ENCODE measurements at regions not wholly inside any gene's neighbourhood (a gene's known extent, or its start where the extent isn't known, plus 50 kb on each side); places are given as distances from the start of the nearest gene placed in this dataset.

GRCh38 chr9:85213650-85214607, 527.8 kb downstream of the AGTPBP1 start:
- H3K27me3 ChIP-seq (replicated peaks; ENCODE audit: insufficient read depth, low read depth, low read length, poor library complexity), result no peaks in the 10 kb centered on the region
- POLR2A ChIA-PET (ENCODE audit: low non-redundant PET), result no interaction called here
- no TSS peak for BruUV-seq (replicated peaks)

DNA sequence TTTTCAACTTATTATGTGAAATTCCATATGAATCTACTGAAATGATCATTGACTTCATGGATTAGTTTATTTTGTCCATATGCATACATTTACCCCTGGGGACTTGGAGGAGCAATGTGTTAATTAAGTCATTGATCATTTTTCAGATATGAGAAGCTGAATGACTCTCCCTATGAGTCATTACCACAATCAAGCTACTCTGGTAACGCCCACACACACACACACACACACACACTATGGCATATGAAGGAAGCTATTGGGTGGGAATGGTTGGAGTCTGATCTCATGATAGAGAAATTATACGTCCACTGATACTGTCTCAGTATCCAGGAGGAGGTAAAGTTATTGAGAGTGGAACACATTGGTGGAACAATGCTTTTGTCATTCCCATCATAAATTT, 528.9 kb downstream of the AGTPBP1 start:
- no TSS peak for BruUV-seq (replicated peaks)
- ChIA-PET CTCF (no interaction called here), POLR2A (ENCODE audit: low non-redundant PET) (no interaction called here)
- no peaks in the 10 kb centered on the region for H3K36me3 ChIP-seq (ENCODE audit: insufficient read depth, low read length, poor library complexity, severe bottlenecking)
- DNase-seq (ENCODE audit: low spot score), result peak; percentile 33
- intact Hi-C loops (cut with micrococcal nuclease; ENCODE audit: unreplicated experiment), result no loop called here
- no peak overlapping the region for H3K4me3 ChIP-seq (ENCODE audit: low read depth, low read length, poor library complexity, severe bottlenecking)
- no peaks in the 10 kb centered on the region for H3K9me3 ChIP-seq (ENCODE audit: low read depth, low read length, poor library complexity, severe bottlenecking)
- TF ChIP-seq CTCF (conservative IDR thresholded peaks at IDR 0.05; ENCODE audit: low read depth, low read length), result no peak
- no peak for TF ChIP-seq EZH2 (IDR thresholded peaks at IDR 0.05; ENCODE audit: borderline replicate concordance, low read depth, low read length, poor library complexity, severe bottlenecking)
- H3K27me3 ChIP-seq (replicated peaks; ENCODE audit: insufficient read depth, low read depth, low read length, poor library complexity), result no peaks in the 10 kb centered on the region
- H3K4me1 ChIP-seq (ENCODE audit: insufficient read depth, low read length, poor library complexity, severe bottlenecking), result no peaks in the 10 kb centered on the region
- H3K27ac ChIP-seq (ENCODE audit: low read depth, low read length, poor library complexity, severe bottlenecking), result no peak overlapping the region

More at GRCh38 chr9:85213650-85214607, 527.8 kb downstream of the AGTPBP1 start:
- CTCF ChIA-PET, result no interaction called here
- Histone ChIP-seq H3K27ac (ENCODE audit: low read depth, low read length, poor library complexity, severe bottlenecking) (no peak overlapping the region), H3K4me3 (ENCODE audit: low read depth, low read length, poor library complexity, severe bottlenecking) (no peak overlapping the region), H3K36me3 (ENCODE audit: insufficient read depth, low read length, poor library complexity, severe bottlenecking) (no peaks in the 10 kb centered on the region), H3K9me3 (ENCODE audit: low read depth, low read length, poor library complexity, severe bottlenecking) (no peaks in the 10 kb centered on the region), H3K4me1 (ENCODE audit: insufficient read depth, low read length, poor library complexity, severe bottlenecking) (no peaks in the 10 kb centered on the region)
- no peak for DNase-seq (ENCODE audit: low spot score)
- TF ChIP-seq EZH2 (IDR thresholded peaks at IDR 0.05; ENCODE audit: borderline replicate concordance, low read depth, low read length, poor library complexity, severe bottlenecking), result no peak
- no peak for TF ChIP-seq CTCF (conservative IDR thresholded peaks at IDR 0.05; ENCODE audit: low read depth, low read length)
- intact Hi-C loops (cut with micrococcal nuclease; ENCODE audit: unreplicated experiment), result no loop called here

GRCh38 chr9:85212209-85212608, 529.5 kb downstream of the AGTPBP1 start:
- no peak for DNase-seq (ENCODE audit: low spot score)
- H3K4me3 ChIP-seq (ENCODE audit: low read depth, low read length, poor library complexity, severe bottlenecking), result no peak overlapping the region
- BruUV-seq (replicated peaks), result no TSS peak
- no peak overlapping the region for H3K27ac ChIP-seq (ENCODE audit: low read depth, low read length, poor library complexity, severe bottlenecking)
- no peak for TF ChIP-seq EZH2 (IDR thresholded peaks at IDR 0.05; ENCODE audit: borderline replicate concordance, low read depth, low read length, poor library complexity, severe bottlenecking)
- TF ChIP-seq CTCF (conservative IDR thresholded peaks at IDR 0.05; ENCODE audit: low read depth, low read length), result no peak
- CTCF ChIA-PET, result no interaction called here
- intact Hi-C loops (cut with micrococcal nuclease; ENCODE audit: unreplicated experiment), result no loop called here
- H3K36me3 ChIP-seq (ENCODE audit: insufficient read depth, low read length, poor library complexity, severe bottlenecking), result no peaks in the 10 kb centered on the region
- no peaks in the 10 kb centered on the region for H3K27me3 ChIP-seq (replicated peaks; ENCODE audit: insufficient read depth, low read depth, low read length, poor library complexity)
- no peaks in the 10 kb centered on the region for H3K9me3 ChIP-seq (ENCODE audit: low read depth, low read length, poor library complexity, severe bottlenecking)
- no peaks in the 10 kb centered on the region for H3K4me1 ChIP-seq (ENCODE audit: insufficient read depth, low read length, poor library complexity, severe bottlenecking)
- POLR2A ChIA-PET (ENCODE audit: low non-redundant PET), result no interaction called here
